Sigmoid colon (tissue), 4 donors: ENCODE measurements at regions not wholly inside any gene's neighbourhood (a gene's known extent, or its start where the extent isn't known, plus 50 kb on each side); places are given as distances from the start of the nearest gene placed in this dataset.

ENCODE experiments used
- EP300 ChIP-seq, 4 donors: sonication (generic); formaldehyde crosslinking; IDR thresholded peaks; one replicate each; pipeline ENCODE4 v1.6.1; 2017; ENCODE audit warnings: antibody characterized with exemption in 4 of 4
- POLR2A ChIP-seq, 2 donors: fragments of 450-650 bp; IDR thresholded peaks; one replicate each; pipeline ENCODE4 v1.6.1; 2016; ENCODE audit warnings: antibody characterized with exemption in 2 of 2, mild to moderate bottlenecking in 2 of 2, moderate library complexity in 2 of 2
- POLR2AphosphoS5 ChIP-seq, 4 donors: sonication (generic); formaldehyde crosslinking; IDR thresholded peaks; one replicate each; pipeline ENCODE4 v1.6.1; 2017; ENCODE audit warnings: antibody characterized with exemption in 4 of 4
- TF ChIP-seq, protein P1 (sequence below), 4 experiments: fragments of 450-650 bp in 3 of 4; fragments of 200-600 bp in 1 of 4; IDR thresholded peaks; one replicate each; pipeline ENCODE4 v1.5.1; 2016 to 2019; ENCODE audit warnings: antibody characterized with exemption in 4 of 4, mild to moderate bottlenecking in 3 of 4, moderate library complexity in 2 of 4

GRCh38 chr15:79209116-79209515 is 73.4 kb upstream of the ANKRD34C start:
- TF ChIP-seq EP300 (IDR thresholded peaks at IDR 0.05): no peak
- TF ChIP-seq, protein P1, sequence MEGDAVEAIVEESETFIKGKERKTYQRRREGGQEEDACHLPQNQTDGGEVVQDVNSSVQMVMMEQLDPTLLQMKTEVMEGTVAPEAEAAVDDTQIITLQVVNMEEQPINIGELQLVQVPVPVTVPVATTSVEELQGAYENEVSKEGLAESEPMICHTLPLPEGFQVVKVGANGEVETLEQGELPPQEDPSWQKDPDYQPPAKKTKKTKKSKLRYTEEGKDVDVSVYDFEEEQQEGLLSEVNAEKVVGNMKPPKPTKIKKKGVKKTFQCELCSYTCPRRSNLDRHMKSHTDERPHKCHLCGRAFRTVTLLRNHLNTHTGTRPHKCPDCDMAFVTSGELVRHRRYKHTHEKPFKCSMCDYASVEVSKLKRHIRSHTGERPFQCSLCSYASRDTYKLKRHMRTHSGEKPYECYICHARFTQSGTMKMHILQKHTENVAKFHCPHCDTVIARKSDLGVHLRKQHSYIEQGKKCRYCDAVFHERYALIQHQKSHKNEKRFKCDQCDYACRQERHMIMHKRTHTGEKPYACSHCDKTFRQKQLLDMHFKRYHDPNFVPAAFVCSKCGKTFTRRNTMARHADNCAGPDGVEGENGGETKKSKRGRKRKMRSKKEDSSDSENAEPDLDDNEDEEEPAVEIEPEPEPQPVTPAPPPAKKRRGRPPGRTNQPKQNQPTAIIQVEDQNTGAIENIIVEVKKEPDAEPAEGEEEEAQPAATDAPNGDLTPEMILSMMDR (IDR thresholded peaks at IDR 0.05): no peak
- no peak for TF ChIP-seq POLR2AphosphoS5 (IDR thresholded peaks at IDR 0.05)
- TF ChIP-seq POLR2A (IDR thresholded peaks at IDR 0.05): no peak
